B cell (primary cell): ENCODE measurements at regions not wholly inside any gene's neighbourhood (a gene's known extent, or its start where the extent isn't known, plus 50 kb on each side); places are given as distances from the start of the nearest gene placed in this dataset.

Experiments
- EZH2 ChIP-seq: IDR thresholded peaks from 2 replicates; pipeline ENCODE4 v1.6.1; 2012; ENCODE audit warnings: borderline replicate concordance, low read depth, mild to moderate bottlenecking, moderate library complexity, low read length; ENCODE audit not compliant: insufficient read depth, poor library complexity, severe bottlenecking
- TF ChIP-seq, protein P1 (sequence below): fragments of 200-600 bp; IDR thresholded peaks from one replicate; pipeline ENCODE4 v1.8.0; 2022; ENCODE audit warnings: antibody characterized with exemption, mild to moderate bottlenecking

DNA sequence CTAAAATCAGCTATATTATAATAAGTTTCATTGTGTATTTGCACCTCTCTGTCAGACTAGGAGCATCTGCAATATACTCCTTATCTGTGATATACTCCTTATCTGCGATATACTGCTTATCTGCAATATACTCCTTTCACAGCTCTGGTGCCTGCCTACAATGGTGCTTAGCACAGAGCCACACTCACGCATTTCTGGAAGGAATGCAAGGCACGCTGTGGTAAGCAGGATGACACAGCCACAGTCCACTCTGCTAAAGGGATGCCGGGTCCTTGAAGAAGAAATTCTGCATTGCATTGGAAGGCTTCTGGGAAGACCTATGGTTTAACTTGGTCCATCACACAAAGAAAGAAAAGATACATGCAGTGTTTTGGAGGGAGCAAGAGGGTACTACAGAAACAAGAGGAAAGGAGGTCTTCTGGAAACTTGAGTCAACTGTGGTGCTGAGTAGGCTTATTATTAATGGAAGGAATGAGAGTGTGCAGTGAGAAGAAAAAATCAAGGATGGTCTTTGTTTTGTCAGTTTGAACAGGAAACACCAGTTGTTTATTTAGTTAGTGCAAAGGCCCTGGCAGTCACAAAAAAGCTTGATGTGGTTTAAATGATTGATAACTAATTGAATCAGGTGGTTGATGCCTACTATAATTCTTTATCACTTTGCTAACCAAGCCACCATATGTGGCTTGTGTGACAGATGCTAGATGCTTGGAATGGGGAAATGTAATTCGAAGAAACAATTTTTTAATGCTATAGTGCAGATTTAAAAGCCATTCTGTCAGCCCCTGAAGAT lies 342.3 kb downstream of the GRXCR1 start:
- TF ChIP-seq, protein P1, sequence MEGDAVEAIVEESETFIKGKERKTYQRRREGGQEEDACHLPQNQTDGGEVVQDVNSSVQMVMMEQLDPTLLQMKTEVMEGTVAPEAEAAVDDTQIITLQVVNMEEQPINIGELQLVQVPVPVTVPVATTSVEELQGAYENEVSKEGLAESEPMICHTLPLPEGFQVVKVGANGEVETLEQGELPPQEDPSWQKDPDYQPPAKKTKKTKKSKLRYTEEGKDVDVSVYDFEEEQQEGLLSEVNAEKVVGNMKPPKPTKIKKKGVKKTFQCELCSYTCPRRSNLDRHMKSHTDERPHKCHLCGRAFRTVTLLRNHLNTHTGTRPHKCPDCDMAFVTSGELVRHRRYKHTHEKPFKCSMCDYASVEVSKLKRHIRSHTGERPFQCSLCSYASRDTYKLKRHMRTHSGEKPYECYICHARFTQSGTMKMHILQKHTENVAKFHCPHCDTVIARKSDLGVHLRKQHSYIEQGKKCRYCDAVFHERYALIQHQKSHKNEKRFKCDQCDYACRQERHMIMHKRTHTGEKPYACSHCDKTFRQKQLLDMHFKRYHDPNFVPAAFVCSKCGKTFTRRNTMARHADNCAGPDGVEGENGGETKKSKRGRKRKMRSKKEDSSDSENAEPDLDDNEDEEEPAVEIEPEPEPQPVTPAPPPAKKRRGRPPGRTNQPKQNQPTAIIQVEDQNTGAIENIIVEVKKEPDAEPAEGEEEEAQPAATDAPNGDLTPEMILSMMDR = no peak
- TF ChIP-seq EZH2 = no peak
